ENCODE measurements at regions not wholly inside any gene's neighbourhood (a gene's known extent, or its start where the extent isn't known, plus 50 kb on each side); places are given as distances from the start of the nearest gene placed in this dataset.

DNA sequence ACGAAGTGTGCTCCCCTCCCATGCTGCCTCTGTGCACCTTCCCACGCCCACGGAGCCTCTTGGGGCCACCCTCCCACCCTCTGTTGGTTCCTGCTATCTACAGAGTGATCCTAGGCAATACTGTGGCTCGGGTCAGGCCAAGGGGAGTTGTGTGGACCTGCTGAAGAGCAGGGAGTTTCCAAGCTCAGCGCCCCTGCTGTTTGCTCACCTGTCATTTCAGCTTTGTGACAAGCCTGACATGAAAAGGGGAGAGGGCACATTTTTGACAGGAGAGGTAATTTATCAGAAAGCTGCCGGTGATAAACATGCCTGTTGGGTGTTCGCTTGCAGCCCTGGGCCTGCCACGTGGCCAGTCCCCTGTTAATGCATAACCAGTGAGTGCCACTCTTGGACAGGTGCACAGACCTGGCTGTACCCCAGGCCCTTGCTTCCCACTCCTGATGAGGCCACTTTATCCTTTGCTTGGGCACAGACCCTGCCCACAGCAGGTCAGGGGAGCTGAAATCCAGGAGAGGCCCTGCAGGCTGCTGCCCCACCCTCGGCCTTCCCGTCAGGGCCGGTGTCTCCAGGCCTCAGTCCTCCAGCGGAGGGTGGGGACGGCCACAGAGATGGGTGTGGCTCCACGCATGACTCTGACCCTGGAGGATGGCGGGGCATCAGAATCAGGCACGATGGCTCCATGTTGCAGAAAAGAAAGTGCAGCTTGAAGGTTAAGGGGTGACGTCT lies 201.5 kb upstream of the GPR12 start:
- H3K14ac ChIP-seq (ENCODE audit: insufficient read depth, low read length) = no peak overlapping the region
- peaks cover 6% of the 10 kb centered on the region for H3K27me3 Mint-ChIP-seq (ENCODE audit: low read depth)
- H3K56ac ChIP-seq (ENCODE audit: insufficient read length, low read depth, low read length) = no peak overlapping the region
- TF ChIP-seq CTCF (conservative IDR thresholded peaks at IDR 0.05) = no peak
- no peak for DNase-seq
- WGBS (ENCODE audit: extremely low coverage, insufficient read length, low lambda C conversion rate) = no CpG with 5 or more reads among the region's 17 CpGs
- H2BK15ac ChIP-seq (ENCODE audit: low read depth, low read length) = no peak overlapping the region
- H3T11ph ChIP-seq (ENCODE audit: low read length) = no peak overlapping the region
- no peak overlapping the region for H3K4me2 ChIP-seq (ENCODE audit: insufficient read depth, insufficient read length, low read length)
- no peak overlapping the region for H2BK12ac ChIP-seq (ENCODE audit: insufficient read length, low read depth, low read length)
- no peak overlapping the region for H2AK5ac ChIP-seq (ENCODE audit: insufficient read length, low read length)
- H3K23ac ChIP-seq (ENCODE audit: insufficient read length, low read depth, low read length) = no peak overlapping the region
- H3K9me3 ChIP-seq (ENCODE audit: control insufficient read depth, low read depth, low read length) = no peaks in the 10 kb centered on the region
- H3K36me3 Mint-ChIP-seq (ENCODE audit: insufficient read depth in 1 of 3, low read depth in 3 of 3) = no peaks in the 10 kb centered on the region; a peak in 1 of 7 replicates
- H4K5ac ChIP-seq (ENCODE audit: insufficient read length, low read depth, low read length) = no peak overlapping the region
- H3K23me2 ChIP-seq (ENCODE audit: insufficient read length, low read depth, low read length, poor library complexity, severe bottlenecking) = no peaks in the 10 kb centered on the region
- H3K4me1 Mint-ChIP-seq = peaks cover 14 to 17% of the 10 kb centered on the region in 2 experiments
- H2AFZ ChIP-seq (ENCODE audit: low read length) = no peak overlapping the region
- no peak overlapping the region for H2BK120ac ChIP-seq (ENCODE audit: low read depth, low read length, poor library complexity, severe bottlenecking)
- no peak overlapping the region for H3K4ac ChIP-seq (ENCODE audit: low read depth, low read length)
- no peak overlapping the region for H2BK20ac ChIP-seq (ENCODE audit: low read depth, low read length, poor library complexity, severe bottlenecking)
- H3K27me3 ChIP-seq (ENCODE audit: insufficient read depth, low read length) = no peaks in the 10 kb centered on the region
- H2BK5ac ChIP-seq (ENCODE audit: insufficient read length, low read length) = no peak overlapping the region
- no peak overlapping the region for H3K27ac ChIP-seq (ENCODE audit: insufficient read length, low read depth, low read length)
- H3K79me1 ChIP-seq (ENCODE audit: insufficient read depth, low read depth, low read length, poor library complexity, severe bottlenecking) = no peaks in the 10 kb centered on the region
- H4K20me1 ChIP-seq (ENCODE audit: control insufficient read depth, insufficient read depth, insufficient read length) = no peaks in the 10 kb centered on the region
- no peak overlapping the region for H3K27ac Mint-ChIP-seq
- no peak overlapping the region for H4K91ac ChIP-seq (ENCODE audit: insufficient read length, low read depth, low read length)
- H4K8ac ChIP-seq (replicated peaks; ENCODE audit: insufficient read length, low read depth, low read length) = no peak overlapping the region
- H3K9ac ChIP-seq (ENCODE audit: extremely low read depth, insufficient read length, low read length) = no peak overlapping the region
- H3K4me1 ChIP-seq (ENCODE audit: insufficient read depth, low read length) = peaks cover 3% of the 10 kb centered on the region; the same call in 1 of the 2 replicates
- H3K18ac ChIP-seq (ENCODE audit: insufficient read length, low read depth, low read length) = no peak overlapping the region
- H3K4me3 Mint-ChIP-seq = no peak overlapping the region
- no peaks in the 10 kb centered on the region for H3K79me2 ChIP-seq (ENCODE audit: insufficient read depth, low read length)
- H3K9me3 Mint-ChIP-seq = no peaks in the 10 kb centered on the region; a peak in 1 of 5 replicates
